GM23338 (cell line): ENCODE measurements at regions not wholly inside any gene's neighbourhood (a gene's known extent, or its start where the extent isn't known, plus 50 kb on each side); places are given as distances from the start of the nearest gene placed in this dataset.

Source experiments
- ATAC-seq: fragments of 200-7000 bp; cut with Tn5 transposase; 3 replicates; pipeline ENCODE4 v1.9.1; 2020
- DNase-seq: peaks from one replicate; pipeline ENCODE4 v3.0.0-alpha.2; 2015; ENCODE audit warnings: low spot score
- H2AFZ ChIP-seq: fragments of 200-600 bp; sonication (generic); 2 replicates; pipeline ENCODE4 v1.8.0; 2016; ENCODE audit warnings: antibody characterized with exemption, mild to moderate bottlenecking, moderate library complexity
- H3F3A ChIP-seq: fragments of 200-600 bp; sonication (generic); replicated peaks from 2 replicates; pipeline ENCODE4 v1.8.0; 2017; ENCODE audit warnings: antibody characterized with exemption, mixed run types, low read depth
- H3K27ac ChIP-seq: fragments of 200-600 bp; sonication (generic); 2 replicates; pipeline ENCODE4 v1.6.1; 2016; ENCODE audit warnings: low read depth
- H3K27me3 ChIP-seq: fragments of 200-600 bp; sonication (generic); 2 replicates; pipeline ENCODE4 v1.8.0; 2016; ENCODE audit warnings: mild to moderate bottlenecking, mixed run types, moderate library complexity; ENCODE audit not compliant: insufficient read depth
- H3K36me3 ChIP-seq: fragments of 200-600 bp; sonication (generic); 2 replicates; pipeline ENCODE4 v1.8.0; 2016; ENCODE audit warnings: mild to moderate bottlenecking; ENCODE audit not compliant: insufficient read depth
- H3K4me1 ChIP-seq: fragments of 200-600 bp; sonication (generic); 2 replicates; pipeline ENCODE4 v1.8.0; 2016; ENCODE audit warnings: mild to moderate bottlenecking, moderate library complexity; ENCODE audit not compliant: insufficient read depth
- H3K4me2 ChIP-seq: fragments of 200-600 bp; sonication (generic); 2 replicates; pipeline ENCODE4 v1.7.1; 2017; ENCODE audit warnings: mixed run types
- H3K4me3 ChIP-seq: fragments of 200-600 bp; sonication (generic); 2 replicates; pipeline ENCODE4 v1.6.1; 2016; ENCODE audit warnings: mixed run types
- H3K79me2 ChIP-seq: fragments of 200-600 bp; sonication (generic); replicated peaks from 2 replicates; pipeline ENCODE4 v1.8.0; 2017; ENCODE audit warnings: mild to moderate bottlenecking; ENCODE audit not compliant: insufficient read depth
- H3K9me2 ChIP-seq: fragments of 200-600 bp; sonication (generic); 2 replicates; pipeline ENCODE4 v1.8.0; 2017; ENCODE audit not compliant: insufficient read depth
- H4K20me1 ChIP-seq: fragments of 200-600 bp; sonication (generic); replicated peaks from 2 replicates; pipeline ENCODE4 v1.8.0; 2017; ENCODE audit warnings: mild to moderate bottlenecking; ENCODE audit not compliant: insufficient read depth
- H3K27ac Mint-ChIP-seq: 2 replicates; pipeline ENCODE4 v1.8.0; 2020; ENCODE audit warnings: inconsistent platforms, mild to moderate bottlenecking, moderate library complexity, mixed read lengths
- H3K27me3 Mint-ChIP-seq: 3 replicates; pipeline ENCODE4 v1.8.0; 2022; ENCODE audit warnings: low read depth, mild to moderate bottlenecking, moderate library complexity, mixed read lengths, inconsistent platforms; ENCODE audit not compliant: insufficient read depth, poor library complexity
- H3K36me3 Mint-ChIP-seq: 3 replicates; pipeline ENCODE4 v1.8.0; 2021; ENCODE audit warnings: low read depth, mild to moderate bottlenecking, inconsistent platforms, moderate library complexity, mixed read lengths
- H3K4me1 Mint-ChIP-seq: 3 replicates; pipeline ENCODE4 v1.8.0; 2020; ENCODE audit warnings: mild to moderate bottlenecking, inconsistent platforms, mixed read lengths
- H3K4me3 Mint-ChIP-seq: 3 replicates; pipeline ENCODE4 v1.8.0; 2021; ENCODE audit warnings: moderate library complexity, mild to moderate bottlenecking, inconsistent platforms, mixed read lengths
- H3K9me3 Mint-ChIP-seq: 3 replicates; pipeline ENCODE4 v1.8.0; 2020; ENCODE audit warnings: moderate library complexity, mild to moderate bottlenecking, inconsistent platforms, mixed read lengths
- EZH2 ChIP-seq: fragments of 200-600 bp; sonication (generic); IDR thresholded peaks from one replicate; pipeline ENCODE4 v1.8.0; 2017; ENCODE audit warnings: antibody characterized with exemption, mild to moderate bottlenecking, low read depth; ENCODE audit not compliant: unreplicated experiment
- EZH2phosphoT487 ChIP-seq: fragments of 200-600 bp; sonication (generic); IDR thresholded peaks from one replicate; pipeline ENCODE4 v1.8.1; 2018; ENCODE audit warnings: antibody characterized with exemption; ENCODE audit not compliant: unreplicated experiment
- JUNB ChIP-seq: IDR thresholded peaks from one replicate; pipeline ENCODE4 v1.6.1; 2016; ENCODE audit warnings: antibody characterized with exemption; ENCODE audit not compliant: unreplicated experiment
- POLR2AphosphoS5 ChIP-seq: IDR thresholded peaks from 2 replicates; pipeline ENCODE4 v1.6.1; 2016; ENCODE audit warnings: antibody characterized with exemption, low read depth
- TF ChIP-seq, protein P1 (sequence below): IDR thresholded peaks from one replicate; pipeline ENCODE4 v1.6.1; 2018; ENCODE audit warnings: antibody characterized with exemption; ENCODE audit not compliant: unreplicated experiment
- TF ChIP-seq, protein P2 (sequence below): fragments of 250-450 bp; sonication (Bioruptor Pico); IDR thresholded peaks from 2 replicates; pipeline ENCODE4 v1.5.0; 2020; ENCODE audit warnings: mild to moderate bottlenecking, moderate library complexity
- TF ChIP-seq, protein P3 (sequence below), 2 experiments: fragments of 200-600 bp in 1 of 2; sonication (generic) in 1 of 2; conservative IDR thresholded peaks; 2 replicates each; pipeline versions ENCODE4 v1.5.1 to v1.6.1; 2016 to 2017; ENCODE audit warnings: antibody characterized with exemption in 2 of 2, low read depth in 2 of 2, mild to moderate bottlenecking in 2 of 2, moderate library complexity in 1 of 2

DNA sequence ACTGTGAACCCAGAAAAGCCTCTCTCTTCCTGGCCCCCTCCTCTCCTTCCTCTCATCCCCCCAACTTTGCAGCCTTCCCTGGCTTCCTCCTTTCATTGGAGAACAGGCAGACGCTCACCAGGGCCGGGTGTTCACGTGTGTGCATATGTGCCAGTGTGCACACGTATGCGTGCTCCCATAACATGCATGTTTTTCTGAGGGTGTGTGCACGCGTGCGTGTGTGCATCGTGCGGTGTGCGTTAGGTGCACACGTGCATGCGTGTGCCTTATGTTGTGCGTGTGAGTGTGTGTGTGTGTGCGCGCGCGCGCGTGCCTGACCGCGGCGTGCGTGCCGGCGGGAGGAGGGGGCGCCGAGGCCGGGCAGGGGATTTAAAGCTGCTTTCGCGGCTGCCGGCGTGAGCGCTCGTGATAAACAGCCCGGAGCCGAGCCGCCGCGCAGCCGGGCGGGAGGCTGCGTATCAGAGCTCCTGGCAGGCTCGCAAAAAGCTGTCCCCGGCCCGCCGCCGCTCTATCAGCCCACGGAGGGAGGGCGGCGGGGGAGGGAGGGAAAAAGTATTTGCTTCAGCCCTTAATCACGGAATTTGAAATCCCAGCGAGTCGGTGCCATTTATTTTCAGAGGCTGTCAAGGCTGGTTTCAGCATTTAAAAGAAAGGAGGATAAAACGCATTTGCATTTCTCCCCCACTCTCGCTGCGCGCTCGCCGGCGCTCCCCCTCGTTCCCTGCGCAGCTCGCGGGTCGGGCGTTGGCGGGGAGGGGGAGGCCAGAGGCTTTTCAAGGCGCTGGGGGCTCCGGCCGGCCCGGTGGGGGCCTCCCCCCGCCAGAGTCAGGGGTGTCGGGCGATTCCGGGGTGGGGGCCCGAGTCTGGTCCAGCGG lies 183.9 kb downstream of the C9orf50 start:
- Histone ChIP-seq H3K9me2 (no peaks in the 10 kb centered on the region), H3K4me1 (peaks cover 14% of the 10 kb centered on the region; the same call in 1 of the 2 replicates), H3F3A (0 out of 2 replicates have a peak, but pooled peaks cover 2% of the 10 kb centered on the region), H3K27me3 (peaks cover 81% of the 10 kb centered on the region), H4K20me1 (no peaks in the 10 kb centered on the region; the same call in 1 of the 2 replicates), H3K79me2 (no peaks in the 10 kb centered on the region), H3K27ac (no peak overlapping the region), H3K4me3 (peak overlapping the region; percentile 68), H3K36me3 (no peaks in the 10 kb centered on the region), H3K4me2 (peak overlapping the region; percentile 91), H2AFZ (peak overlapping the region; percentile 63; the same call in 1 of the 2 replicates)
- peak; percentile 40 for ATAC-seq
- Mint-ChIP-seq H3K9me3 (peaks cover 6% of the 10 kb centered on the region; the same call in 2 of the 3 replicates), H3K27me3 (peaks cover 92% of the 10 kb centered on the region), H3K27ac (no peak overlapping the region), H3K4me3 (peak overlapping the region; percentile 75), H3K36me3 (no peaks in the 10 kb centered on the region), H3K4me1 (peaks cover 34% of the 10 kb centered on the region)
- no peak for DNase-seq
- TF ChIP-seq EZH2 (peak; percentile 76), JUNB (no peak), POLR2AphosphoS5 (no peak), EZH2phosphoT487 (peak; percentile 16)
- TF ChIP-seq, protein P1, sequence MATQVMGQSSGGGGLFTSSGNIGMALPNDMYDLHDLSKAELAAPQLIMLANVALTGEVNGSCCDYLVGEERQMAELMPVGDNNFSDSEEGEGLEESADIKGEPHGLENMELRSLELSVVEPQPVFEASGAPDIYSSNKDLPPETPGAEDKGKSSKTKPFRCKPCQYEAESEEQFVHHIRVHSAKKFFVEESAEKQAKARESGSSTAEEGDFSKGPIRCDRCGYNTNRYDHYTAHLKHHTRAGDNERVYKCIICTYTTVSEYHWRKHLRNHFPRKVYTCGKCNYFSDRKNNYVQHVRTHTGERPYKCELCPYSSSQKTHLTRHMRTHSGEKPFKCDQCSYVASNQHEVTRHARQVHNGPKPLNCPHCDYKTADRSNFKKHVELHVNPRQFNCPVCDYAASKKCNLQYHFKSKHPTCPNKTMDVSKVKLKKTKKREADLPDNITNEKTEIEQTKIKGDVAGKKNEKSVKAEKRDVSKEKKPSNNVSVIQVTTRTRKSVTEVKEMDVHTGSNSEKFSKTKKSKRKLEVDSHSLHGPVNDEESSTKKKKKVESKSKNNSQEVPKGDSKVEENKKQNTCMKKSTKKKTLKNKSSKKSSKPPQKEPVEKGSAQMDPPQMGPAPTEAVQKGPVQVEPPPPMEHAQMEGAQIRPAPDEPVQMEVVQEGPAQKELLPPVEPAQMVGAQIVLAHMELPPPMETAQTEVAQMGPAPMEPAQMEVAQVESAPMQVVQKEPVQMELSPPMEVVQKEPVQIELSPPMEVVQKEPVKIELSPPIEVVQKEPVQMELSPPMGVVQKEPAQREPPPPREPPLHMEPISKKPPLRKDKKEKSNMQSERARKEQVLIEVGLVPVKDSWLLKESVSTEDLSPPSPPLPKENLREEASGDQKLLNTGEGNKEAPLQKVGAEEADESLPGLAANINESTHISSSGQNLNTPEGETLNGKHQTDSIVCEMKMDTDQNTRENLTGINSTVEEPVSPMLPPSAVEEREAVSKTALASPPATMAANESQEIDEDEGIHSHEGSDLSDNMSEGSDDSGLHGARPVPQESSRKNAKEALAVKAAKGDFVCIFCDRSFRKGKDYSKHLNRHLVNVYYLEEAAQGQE, result no peak
- TF ChIP-seq, protein P2, sequence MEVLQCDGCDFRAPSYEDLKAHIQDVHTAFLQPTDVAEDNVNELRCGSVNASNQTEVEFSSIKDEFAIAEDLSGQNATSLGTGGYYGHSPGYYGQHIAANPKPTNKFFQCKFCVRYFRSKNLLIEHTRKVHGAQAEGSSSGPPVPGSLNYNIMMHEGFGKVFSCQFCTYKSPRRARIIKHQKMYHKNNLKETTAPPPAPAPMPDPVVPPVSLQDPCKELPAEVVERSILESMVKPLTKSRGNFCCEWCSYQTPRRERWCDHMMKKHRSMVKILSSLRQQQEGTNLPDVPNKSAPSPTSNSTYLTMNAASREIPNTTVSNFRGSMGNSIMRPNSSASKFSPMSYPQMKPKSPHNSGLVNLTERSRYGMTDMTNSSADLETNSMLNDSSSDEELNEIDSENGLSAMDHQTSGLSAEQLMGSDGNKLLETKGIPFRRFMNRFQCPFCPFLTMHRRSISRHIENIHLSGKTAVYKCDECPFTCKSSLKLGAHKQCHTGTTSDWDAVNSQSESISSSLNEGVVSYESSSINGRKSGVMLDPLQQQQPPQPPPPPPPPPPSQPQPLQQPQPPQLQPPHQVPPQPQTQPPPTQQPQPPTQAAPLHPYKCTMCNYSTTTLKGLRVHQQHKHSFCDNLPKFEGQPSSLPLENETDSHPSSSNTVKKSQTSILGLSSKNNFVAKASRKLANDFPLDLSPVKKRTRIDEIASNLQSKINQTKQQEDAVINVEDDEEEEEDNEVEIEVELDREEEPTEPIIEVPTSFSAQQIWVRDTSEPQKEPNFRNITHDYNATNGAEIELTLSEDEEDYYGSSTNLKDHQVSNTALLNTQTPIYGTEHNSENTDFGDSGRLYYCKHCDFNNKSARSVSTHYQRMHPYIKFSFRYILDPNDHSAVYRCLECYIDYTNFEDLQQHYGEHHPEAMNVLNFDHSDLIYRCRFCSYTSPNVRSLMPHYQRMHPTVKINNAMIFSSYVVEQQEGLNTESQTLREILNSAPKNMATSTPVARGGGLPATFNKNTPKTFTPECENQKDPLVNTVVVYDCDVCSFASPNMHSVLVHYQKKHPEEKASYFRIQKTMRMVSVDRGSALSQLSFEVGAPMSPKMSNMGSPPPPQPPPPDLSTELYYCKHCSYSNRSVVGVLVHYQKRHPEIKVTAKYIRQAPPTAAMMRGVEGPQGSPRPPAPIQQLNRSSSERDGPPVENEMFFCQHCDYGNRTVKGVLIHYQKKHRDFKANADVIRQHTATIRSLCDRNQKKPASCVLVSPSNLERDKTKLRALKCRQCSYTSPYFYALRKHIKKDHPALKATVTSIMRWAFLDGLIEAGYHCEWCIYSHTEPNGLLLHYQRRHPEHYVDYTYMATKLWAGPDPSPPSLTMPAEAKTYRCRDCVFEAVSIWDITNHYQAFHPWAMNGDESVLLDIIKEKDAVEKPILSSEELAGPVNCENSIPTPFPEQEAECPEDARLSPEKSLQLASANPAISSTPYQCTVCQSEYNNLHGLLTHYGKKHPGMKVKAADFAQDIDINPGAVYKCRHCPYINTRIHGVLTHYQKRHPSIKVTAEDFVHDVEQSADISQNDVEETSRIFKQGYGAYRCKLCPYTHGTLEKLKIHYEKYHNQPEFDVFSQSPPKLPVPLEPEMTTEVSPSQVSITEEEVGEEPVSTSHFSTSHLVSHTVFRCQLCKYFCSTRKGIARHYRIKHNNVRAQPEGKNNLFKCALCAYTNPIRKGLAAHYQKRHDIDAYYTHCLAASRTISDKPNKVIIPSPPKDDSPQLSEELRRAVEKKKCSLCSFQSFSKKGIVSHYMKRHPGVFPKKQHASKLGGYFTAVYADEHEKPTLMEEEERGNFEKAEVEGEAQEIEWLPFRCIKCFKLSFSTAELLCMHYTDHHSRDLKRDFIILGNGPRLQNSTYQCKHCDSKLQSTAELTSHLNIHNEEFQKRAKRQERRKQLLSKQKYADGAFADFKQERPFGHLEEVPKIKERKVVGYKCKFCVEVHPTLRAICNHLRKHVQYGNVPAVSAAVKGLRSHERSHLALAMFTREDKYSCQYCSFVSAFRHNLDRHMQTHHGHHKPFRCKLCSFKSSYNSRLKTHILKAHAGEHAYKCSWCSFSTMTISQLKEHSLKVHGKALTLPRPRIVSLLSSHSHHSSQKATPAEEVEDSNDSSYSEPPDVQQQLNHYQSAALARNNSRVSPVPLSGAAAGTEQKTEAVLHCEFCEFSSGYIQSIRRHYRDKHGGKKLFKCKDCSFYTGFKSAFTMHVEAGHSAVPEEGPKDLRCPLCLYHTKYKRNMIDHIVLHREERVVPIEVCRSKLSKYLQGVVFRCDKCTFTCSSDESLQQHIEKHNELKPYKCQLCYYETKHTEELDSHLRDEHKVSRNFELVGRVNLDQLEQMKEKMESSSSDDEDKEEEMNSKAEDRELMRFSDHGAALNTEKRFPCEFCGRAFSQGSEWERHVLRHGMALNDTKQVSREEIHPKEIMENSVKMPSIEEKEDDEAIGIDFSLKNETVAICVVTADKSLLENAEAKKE, result no peak
- TF ChIP-seq, protein P3, sequence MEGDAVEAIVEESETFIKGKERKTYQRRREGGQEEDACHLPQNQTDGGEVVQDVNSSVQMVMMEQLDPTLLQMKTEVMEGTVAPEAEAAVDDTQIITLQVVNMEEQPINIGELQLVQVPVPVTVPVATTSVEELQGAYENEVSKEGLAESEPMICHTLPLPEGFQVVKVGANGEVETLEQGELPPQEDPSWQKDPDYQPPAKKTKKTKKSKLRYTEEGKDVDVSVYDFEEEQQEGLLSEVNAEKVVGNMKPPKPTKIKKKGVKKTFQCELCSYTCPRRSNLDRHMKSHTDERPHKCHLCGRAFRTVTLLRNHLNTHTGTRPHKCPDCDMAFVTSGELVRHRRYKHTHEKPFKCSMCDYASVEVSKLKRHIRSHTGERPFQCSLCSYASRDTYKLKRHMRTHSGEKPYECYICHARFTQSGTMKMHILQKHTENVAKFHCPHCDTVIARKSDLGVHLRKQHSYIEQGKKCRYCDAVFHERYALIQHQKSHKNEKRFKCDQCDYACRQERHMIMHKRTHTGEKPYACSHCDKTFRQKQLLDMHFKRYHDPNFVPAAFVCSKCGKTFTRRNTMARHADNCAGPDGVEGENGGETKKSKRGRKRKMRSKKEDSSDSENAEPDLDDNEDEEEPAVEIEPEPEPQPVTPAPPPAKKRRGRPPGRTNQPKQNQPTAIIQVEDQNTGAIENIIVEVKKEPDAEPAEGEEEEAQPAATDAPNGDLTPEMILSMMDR (conservative IDR thresholded peaks at IDR 0.05; ENCODE audit: low read depth in 2 of 2), result no peak
